ENCODE measurements at regions not wholly inside any gene's neighbourhood (a gene's known extent, or its start where the extent isn't known, plus 50 kb on each side); places are given as distances from the start of the nearest gene placed in this dataset.

DNA sequence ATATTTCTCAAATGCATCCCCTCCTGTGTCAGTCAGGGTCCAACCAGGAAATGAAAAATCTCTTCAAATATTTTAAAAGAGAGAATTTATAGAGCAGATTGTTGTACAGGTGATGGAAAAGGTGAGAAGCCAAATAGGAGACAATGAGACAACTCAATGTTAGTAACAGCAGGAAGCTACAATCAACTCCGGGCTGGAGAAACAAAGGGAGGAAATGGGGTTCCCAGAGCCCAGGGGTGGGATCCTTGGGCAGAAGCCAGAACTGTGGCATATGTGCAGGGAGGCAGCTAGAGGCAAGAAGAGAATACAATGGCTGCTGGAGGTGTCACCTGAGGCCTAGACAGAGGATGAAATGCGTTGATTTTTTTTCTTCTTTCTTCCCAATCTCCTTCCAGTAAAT is 361.8 kb upstream of the ACTBL2 start:
- no peak for DNase-seq (ENCODE audit: extremely low read depth, low read depth)
- TF ChIP-seq CTCF (IDR thresholded peaks at IDR 0.05; ENCODE audit: low read depth, low read length): no peak

- TF ChIP-seq CTCF (IDR thresholded peaks at IDR 0.05; ENCODE audit: low read depth, low read length): no peak
- no peak for DNase-seq (ENCODE audit: extremely low read depth, low read depth)
Observed at GRCh38 chr5:57843059-57843367, 360.4 kb upstream of the ACTBL2 start.

- no peak for TF ChIP-seq CTCF (IDR thresholded peaks at IDR 0.05; ENCODE audit: low read depth, low read length)
- DNase-seq (ENCODE audit: extremely low read depth, low read depth): no peak
Observed at GRCh38 chr5:57842364-57843058, 359.9 kb upstream of the ACTBL2 start.

- peak; percentile 69 for DNase-seq (ENCODE audit: extremely low read depth, low read depth)
- TF ChIP-seq CTCF (IDR thresholded peaks at IDR 0.05; ENCODE audit: low read depth, low read length): no peak
Observed at GRCh38 chr5:57841676-57842363, 359.2 kb upstream of the ACTBL2 start.

DNA sequence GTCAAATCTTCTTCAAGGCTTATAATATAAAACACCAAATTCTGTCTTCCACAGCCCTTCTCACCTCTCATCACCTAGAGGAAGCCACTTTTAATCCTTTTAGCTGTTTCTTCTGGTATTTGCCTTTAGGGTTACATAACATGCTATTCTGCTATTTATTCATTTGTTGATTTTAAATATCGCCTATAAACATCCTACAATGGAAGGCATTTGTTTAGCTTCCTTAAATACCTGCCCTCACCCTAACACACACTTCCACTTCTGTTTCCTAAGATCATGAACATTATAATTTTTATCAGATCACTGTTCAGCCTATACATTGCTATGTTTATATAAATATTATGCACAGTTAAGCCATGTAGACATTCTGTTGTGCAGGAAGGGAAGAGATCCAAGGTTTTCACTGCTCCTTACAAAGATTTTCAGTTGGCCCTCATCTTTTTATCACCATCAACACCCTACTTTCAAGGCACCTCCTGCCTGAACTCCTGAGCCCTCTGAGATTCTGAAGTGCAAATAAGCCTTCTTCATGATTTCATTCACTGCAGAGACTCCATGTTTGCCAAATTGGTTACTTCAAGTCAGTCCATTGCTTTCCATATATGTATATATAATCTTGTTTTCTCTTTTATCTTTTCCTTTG is 356.9 kb upstream of the ACTBL2 start:
- DNase-seq (ENCODE audit: extremely low read depth, low read depth): no peak
- no peak for TF ChIP-seq CTCF (IDR thresholded peaks at IDR 0.05; ENCODE audit: low read depth, low read length)

DNA sequence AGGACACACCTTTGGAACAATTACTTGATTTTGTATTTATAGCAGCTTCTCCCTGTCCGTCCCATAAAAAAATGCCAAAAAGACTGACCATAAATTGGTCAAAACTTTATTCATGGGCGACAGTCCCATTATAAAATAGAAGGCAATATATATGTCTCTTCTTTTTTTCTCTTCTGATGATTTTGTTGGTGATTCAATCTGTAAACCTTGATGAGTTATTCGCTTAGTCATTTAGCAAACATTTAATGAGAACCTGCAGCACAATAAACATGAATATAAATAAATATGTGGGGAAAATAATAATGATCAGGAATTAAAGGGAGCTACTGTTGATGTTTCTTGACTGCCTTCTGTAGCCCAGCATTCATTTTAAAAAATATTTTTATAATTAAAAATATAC is 356.4 kb upstream of the ACTBL2 start:
- no peak for TF ChIP-seq CTCF (IDR thresholded peaks at IDR 0.05; ENCODE audit: low read depth, low read length)
- no peak for DNase-seq (ENCODE audit: extremely low read depth, low read depth)

- no peak for TF ChIP-seq CTCF (IDR thresholded peaks at IDR 0.05; ENCODE audit: low read depth, low read length)
- DNase-seq (ENCODE audit: extremely low read depth, low read depth): no peak
Observed at GRCh38 chr5:57836921-57837320, 354.3 kb upstream of the ACTBL2 start.

All from AG09319 (cell line).